ENCODE measurements at regions not wholly inside any gene's neighbourhood (a gene's known extent, or its start where the extent isn't known, plus 50 kb on each side); places are given as distances from the start of the nearest gene placed in this dataset.
A peak's percentile ranks its signal among the peaks of the same experiment; 100 is the strongest.

GRCh38 chr9:121550041-121550440, 50.4 kb upstream of the GGTA1 start:
- no peak for DNase-seq (ENCODE audit: low spot score)

- DNase-seq (ENCODE audit: low spot score), result peak; percentile 91
These were observed 51.2 kb upstream of the GGTA1 start for GRCh38 chr9:121550569-121551512.

GRCh38 chr9:121551985-121552753, 52.5 kb upstream of the GGTA1 start:
- no peak for DNase-seq (ENCODE audit: low spot score)

GRCh38 chr9:121556082-121556481, 56.4 kb upstream of the GGTA1 start:
- no peak for DNase-seq (ENCODE audit: low spot score)

- DNase-seq (ENCODE audit: low spot score), result no peak
These were observed 56.9 kb upstream of the GGTA1 start for GRCh38 chr9:121556580-121556979.

GRCh38 chr9:121557581-121558447, 58.2 kb upstream of the GGTA1 start:
- DNase-seq (ENCODE audit: low spot score), result no peak

GRCh38 chr9:121558473-121558872, 58.8 kb upstream of the GGTA1 start:
- DNase-seq (ENCODE audit: low spot score), result no peak

- no peak for DNase-seq (ENCODE audit: low spot score)
These were observed 59.5 kb upstream of the GGTA1 start for GRCh38 chr9:121559183-121559582.

GRCh38 chr9:121560921-121561320, 61.3 kb upstream of the GGTA1 start:
- DNase-seq (ENCODE audit: low spot score), result no peak

- no peak for DNase-seq (ENCODE audit: low spot score)
These were observed 62.0 kb upstream of the GGTA1 start for GRCh38 chr9:121561385-121562222.

- DNase-seq (ENCODE audit: low spot score), result no peak
These were observed 62.7 kb upstream of the GGTA1 start for GRCh38 chr9:121562301-121562700.

GRCh38 chr9:121563425-121563824, 63.8 kb upstream of the GGTA1 start:
- no peak for DNase-seq (ENCODE audit: low spot score)

GRCh38 chr9:121563881-121564460, 64.3 kb upstream of the GGTA1 start:
- no peak for DNase-seq (ENCODE audit: low spot score)

- DNase-seq (ENCODE audit: low spot score), result no peak
These were observed 65.0 kb upstream of the GGTA1 start for GRCh38 chr9:121564504-121565260.

- no peak for DNase-seq (ENCODE audit: low spot score)
These were observed 67.1 kb upstream of the GGTA1 start for GRCh38 chr9:121566481-121567465.

- DNase-seq (ENCODE audit: low spot score), result no peak
These were observed 68.1 kb upstream of the GGTA1 start for GRCh38 chr9:121567500-121568342.

GRCh38 chr9:121568343-121569265, 69.0 kb upstream of the GGTA1 start:
- no peak for DNase-seq (ENCODE audit: low spot score)
